AG10803 (cell line): ENCODE measurements at regions not wholly inside any gene's neighbourhood (a gene's known extent, or its start where the extent isn't known, plus 50 kb on each side); places are given as distances from the start of the nearest gene placed in this dataset.

Source experiments
- DNase-seq: peaks from one replicate; pipeline ENCODE4 v3.0.0; 2010; ENCODE audit warnings: low read depth
- H3K4me3 ChIP-seq: 2 replicates; pipeline ENCODE4 v1.5.1; 2011; ENCODE audit warnings: mild to moderate bottlenecking, low read length, control low read depth
- TF ChIP-seq, protein P1 (sequence below): conservative IDR thresholded peaks from 2 replicates; pipeline ENCODE4 v1.5.1; 2011; ENCODE audit warnings: mild to moderate bottlenecking, low read length, control low read depth, inconsistent platforms

DNA sequence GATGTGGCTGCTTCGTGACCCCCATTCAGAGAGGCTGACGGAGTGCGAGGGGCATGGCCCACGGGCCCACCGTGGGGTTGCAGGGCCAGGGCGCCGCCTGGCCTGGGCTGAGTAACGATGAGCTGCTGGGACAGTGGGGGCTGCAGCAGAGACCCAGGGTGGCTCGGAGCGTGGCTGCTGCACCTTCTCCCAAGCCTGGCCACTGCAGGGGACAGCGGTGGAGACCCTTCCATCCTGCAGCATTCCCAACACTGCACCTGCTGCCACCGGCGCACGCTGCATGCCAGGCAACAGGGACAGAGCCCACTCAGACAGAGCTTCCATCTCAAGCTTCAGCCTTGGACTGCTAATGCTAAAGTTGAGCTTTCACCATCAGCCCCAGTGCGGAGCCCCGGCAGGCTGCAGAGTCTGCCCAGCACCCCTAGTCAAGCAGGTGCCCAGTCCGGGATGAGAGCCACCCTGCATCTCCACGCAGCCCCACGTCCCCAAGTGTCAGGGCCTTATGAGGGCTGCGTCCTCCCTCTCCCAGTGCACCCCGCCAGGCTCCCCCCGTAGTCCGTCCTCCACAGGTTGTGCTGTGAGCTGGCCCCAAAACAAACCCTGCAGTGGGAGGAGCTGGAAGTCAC is 89.4 kb upstream of the AFDN start:
- H3K4me3 ChIP-seq: no peak overlapping the region
- TF ChIP-seq, protein P1, sequence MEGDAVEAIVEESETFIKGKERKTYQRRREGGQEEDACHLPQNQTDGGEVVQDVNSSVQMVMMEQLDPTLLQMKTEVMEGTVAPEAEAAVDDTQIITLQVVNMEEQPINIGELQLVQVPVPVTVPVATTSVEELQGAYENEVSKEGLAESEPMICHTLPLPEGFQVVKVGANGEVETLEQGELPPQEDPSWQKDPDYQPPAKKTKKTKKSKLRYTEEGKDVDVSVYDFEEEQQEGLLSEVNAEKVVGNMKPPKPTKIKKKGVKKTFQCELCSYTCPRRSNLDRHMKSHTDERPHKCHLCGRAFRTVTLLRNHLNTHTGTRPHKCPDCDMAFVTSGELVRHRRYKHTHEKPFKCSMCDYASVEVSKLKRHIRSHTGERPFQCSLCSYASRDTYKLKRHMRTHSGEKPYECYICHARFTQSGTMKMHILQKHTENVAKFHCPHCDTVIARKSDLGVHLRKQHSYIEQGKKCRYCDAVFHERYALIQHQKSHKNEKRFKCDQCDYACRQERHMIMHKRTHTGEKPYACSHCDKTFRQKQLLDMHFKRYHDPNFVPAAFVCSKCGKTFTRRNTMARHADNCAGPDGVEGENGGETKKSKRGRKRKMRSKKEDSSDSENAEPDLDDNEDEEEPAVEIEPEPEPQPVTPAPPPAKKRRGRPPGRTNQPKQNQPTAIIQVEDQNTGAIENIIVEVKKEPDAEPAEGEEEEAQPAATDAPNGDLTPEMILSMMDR: no peak
- no peak for DNase-seq

DNA sequence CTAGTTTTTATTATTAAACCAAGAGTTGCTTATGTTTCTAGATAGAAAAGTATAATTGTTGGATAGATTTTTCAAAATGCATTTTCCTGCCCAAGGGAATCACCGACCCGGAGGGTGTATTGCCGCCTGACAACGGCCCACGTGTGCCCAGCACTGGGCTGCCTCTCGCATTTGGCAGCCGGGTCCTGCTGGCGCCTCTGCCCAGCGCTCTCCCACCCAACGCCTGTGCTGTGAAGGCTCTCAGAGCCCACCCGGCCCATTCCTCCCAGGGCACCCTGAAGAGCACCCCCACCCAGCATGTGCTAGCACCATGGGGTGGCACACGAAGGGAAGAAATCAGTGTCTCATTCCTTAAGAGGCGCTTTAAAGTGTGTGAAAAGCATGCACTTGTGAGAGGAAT is 88.3 kb upstream of the AFDN start:
- DNase-seq: no peak
- TF ChIP-seq, protein P1: no peak
- no peak overlapping the region for H3K4me3 ChIP-seq

- TF ChIP-seq, protein P1: no peak
- H3K4me3 ChIP-seq: no peak overlapping the region
- no peak for DNase-seq
These were observed 86.8 kb upstream of the AFDN start for GRCh38 chr6:167739721-167740475.

GRCh38 chr6:167742719-167743303 is 83.9 kb upstream of the AFDN start:
- TF ChIP-seq, protein P1: no peak
- H3K4me3 ChIP-seq: no peak overlapping the region

DNA sequence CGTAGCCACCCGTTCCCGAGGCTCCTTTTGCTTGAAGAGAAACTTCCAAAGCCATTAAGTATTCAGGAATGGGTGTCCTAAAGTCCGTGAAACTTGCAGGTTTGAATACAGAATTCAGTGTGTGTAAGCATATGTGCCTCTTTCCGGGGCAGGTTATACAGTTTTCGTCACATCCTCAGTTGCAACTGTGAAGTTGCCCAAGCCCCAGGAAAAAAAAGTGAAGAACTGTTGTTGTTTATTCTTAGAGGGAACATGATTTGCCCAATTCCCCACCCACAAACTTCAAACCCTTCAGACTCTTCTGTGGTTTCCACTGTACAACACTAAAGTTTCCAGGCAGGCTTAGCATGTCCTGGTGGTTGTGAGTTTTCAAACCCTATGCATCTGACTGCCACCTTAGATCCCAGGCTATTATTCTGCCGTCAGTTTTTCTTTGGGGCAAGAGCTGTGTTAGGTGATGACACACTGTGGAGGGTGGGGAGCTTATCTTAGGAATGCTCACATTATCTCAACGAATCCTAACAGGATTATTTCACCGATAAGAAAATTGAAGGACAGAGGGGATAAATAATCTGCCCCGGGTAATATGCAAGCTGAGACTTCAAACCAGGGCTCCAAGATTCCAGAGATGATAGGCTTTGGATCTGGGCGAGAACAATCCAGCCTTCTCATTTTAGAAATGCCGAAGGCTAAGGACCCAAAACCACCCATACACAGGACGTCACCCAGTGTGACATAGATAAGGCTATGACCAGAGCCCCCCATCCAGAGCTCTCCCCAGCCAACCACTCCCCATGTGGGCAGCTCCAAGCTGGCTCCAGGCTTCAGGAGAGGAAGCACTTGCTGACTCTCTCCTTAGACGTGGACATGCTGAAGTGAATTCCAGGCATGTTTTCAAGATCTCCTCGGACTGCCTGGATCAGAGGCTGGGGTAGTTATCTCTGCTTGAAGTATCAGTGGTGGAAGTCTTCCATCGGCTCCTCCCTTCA is 81.7 kb upstream of the AFDN start:
- TF ChIP-seq, protein P1: no peak
- DNase-seq: no peak
- no peak overlapping the region for H3K4me3 ChIP-seq

More at GRCh38 chr6:167742719-167743303, 83.9 kb upstream of the AFDN start:
- DNase-seq: no peak

DNA sequence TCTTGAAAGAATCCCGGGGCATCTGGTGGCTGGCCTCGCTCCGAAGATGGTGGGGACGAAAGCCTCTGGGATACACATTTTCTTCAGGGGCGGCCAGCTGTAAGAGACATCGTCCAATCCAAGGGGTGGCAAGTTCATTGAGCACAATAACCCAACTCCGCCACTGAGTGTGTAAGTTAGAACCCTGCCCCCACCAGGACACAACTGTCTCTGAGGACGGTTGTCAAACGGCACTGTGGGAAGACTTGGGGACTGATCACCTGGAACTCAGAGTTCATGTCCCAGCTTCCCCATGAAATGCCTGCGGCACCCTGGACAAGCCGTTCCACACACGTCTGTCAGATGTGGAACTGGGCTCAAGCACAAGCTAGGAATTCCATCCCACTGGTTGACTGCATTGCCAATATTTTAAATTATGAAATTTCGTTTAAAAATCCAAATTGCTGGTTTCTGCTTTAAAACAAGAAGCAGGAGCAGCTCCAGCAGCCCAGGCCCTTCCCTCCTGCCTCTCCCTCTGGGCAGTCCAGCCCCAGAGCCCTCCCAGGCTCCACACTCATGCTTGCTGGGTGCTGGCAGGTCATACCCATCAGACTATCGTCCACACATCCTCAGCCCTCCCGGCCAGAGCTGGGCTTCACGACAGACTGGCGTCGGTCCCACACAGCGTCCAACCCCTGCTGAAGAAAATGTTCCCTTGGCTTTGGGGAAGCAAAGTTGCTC is 80.9 kb upstream of the AFDN start:
- no peak overlapping the region for H3K4me3 ChIP-seq
- TF ChIP-seq, protein P1: no peak
- no peak for DNase-seq
